ENCODE measurements at regions not wholly inside any gene's neighbourhood (a gene's known extent, or its start where the extent isn't known, plus 50 kb on each side); places are given as distances from the start of the nearest gene placed in this dataset.
"Not testable (repeated sequence)": the region's sequence is repeated elsewhere in the genome, so short reads cannot be mapped to it uniquely, and the experiment has no call there.

- no peak for DNase-seq
Observed at GRCh38 chr2:11077411-11077810, 77.9 kb upstream of the SLC66A3 start.

GRCh38 chr2:11079136-11079824, 76.0 kb upstream of the SLC66A3 start:
- no peak for DNase-seq

GRCh38 chr2:11080253-11081115, 74.8 kb upstream of the SLC66A3 start:
- no peak for DNase-seq

GRCh38 chr2:11082880-11083279, 72.4 kb upstream of the SLC66A3 start:
- DNase-seq = no peak

GRCh38 chr2:11088821-11089220, 66.4 kb upstream of the SLC66A3 start:
- DNase-seq = not testable (repeated sequence)

GRCh38 chr2:11090187-11090586, 65.1 kb upstream of the SLC66A3 start:
- DNase-seq = no peak

- DNase-seq = no peak
Observed at GRCh38 chr2:11092701-11093335, 62.4 kb upstream of the SLC66A3 start.

GRCh38 chr2:11093467-11093866, 61.8 kb upstream of the SLC66A3 start:
- no peak for DNase-seq

GRCh38 chr2:11094021-11094810, 61.1 kb upstream of the SLC66A3 start:
- DNase-seq = no peak

- no peak for DNase-seq
Observed at GRCh38 chr2:11096591-11096990, 58.7 kb upstream of the SLC66A3 start.

- peak; percentile 44 for DNase-seq
Observed at GRCh38 chr2:11097038-11097720, 58.1 kb upstream of the SLC66A3 start.

- no peak for DNase-seq
Observed at GRCh38 chr2:11097854-11098387, 57.3 kb upstream of the SLC66A3 start.

- no peak for DNase-seq
Observed at GRCh38 chr2:11099122-11100065, 55.9 kb upstream of the SLC66A3 start.

- DNase-seq = no peak
Observed at GRCh38 chr2:11100130-11100529, 55.1 kb upstream of the SLC66A3 start.

- DNase-seq = no peak
Observed at GRCh38 chr2:11100976-11101375, 54.3 kb upstream of the SLC66A3 start.

- no peak for DNase-seq
Observed at GRCh38 chr2:11101430-11101829, 53.8 kb upstream of the SLC66A3 start.

- DNase-seq = no peak
Observed at GRCh38 chr2:11102466-11102865, 52.8 kb upstream of the SLC66A3 start.

GRCh38 chr2:11102956-11103860, 52.1 kb upstream of the SLC66A3 start:
- no peak for DNase-seq

GRCh38 chr2:11103984-11104793, 51.1 kb upstream of the SLC66A3 start:
- no peak for DNase-seq
